GM19452 (cell line): ENCODE measurements at regions not wholly inside any gene's neighbourhood (a gene's known extent, or its start where the extent isn't known, plus 50 kb on each side); places are given as distances from the start of the nearest gene placed in this dataset.
A peak's percentile ranks its signal among the peaks of the same experiment; 100 is the strongest.
"Not testable (repeated sequence)": the region's sequence is repeated elsewhere in the genome, so short reads cannot be mapped to it uniquely, and the experiment has no call there.

Experiments used
- ATAC-seq: cut with Tn5 transposase; IDR thresholded peaks from one replicate; pipeline ENCODE4 v1.9.1; 2021; ENCODE audit not compliant: unreplicated experiment

DNA sequence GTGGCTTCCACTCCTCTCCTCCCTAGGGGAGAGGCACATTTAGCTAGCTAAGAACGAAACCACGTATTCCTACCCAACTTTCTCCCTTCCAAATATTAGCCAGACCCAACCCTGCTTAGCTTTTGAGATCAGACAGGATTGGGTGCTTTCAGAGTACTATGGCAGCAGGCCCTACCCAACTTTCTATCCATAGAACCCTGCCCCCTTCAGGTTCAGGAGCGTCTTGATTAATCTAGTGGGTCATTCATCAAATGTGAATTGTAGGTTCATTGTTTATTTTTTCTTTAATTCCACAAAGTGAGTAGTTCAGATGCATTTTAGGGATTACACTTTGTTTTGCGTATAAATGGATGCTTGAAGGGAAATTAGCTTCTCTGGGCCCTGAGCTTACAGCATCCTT is 188.3 kb downstream of the MIB1 start:
- ATAC-seq, result no peak

DNA sequence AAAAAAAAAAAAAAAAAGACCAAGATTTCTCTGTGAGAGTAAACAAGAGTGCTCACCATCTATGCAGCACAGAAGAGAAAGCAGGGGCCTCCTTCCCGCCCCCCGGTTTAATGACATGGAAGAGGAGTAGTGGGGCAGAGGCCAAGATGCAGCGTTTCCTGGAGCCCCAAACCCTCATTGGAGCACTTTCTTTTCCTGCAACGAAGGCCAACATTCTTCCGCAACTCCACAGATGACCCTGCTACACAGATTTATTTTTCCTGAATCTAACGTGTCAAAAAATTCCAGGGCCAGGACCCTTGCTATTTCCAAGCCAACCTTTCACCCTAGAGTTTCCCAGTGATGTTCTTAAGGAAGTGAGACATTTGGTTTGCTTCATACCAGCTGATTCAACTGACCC is 189.6 kb downstream of the MIB1 start:
- ATAC-seq, result no peak

DNA sequence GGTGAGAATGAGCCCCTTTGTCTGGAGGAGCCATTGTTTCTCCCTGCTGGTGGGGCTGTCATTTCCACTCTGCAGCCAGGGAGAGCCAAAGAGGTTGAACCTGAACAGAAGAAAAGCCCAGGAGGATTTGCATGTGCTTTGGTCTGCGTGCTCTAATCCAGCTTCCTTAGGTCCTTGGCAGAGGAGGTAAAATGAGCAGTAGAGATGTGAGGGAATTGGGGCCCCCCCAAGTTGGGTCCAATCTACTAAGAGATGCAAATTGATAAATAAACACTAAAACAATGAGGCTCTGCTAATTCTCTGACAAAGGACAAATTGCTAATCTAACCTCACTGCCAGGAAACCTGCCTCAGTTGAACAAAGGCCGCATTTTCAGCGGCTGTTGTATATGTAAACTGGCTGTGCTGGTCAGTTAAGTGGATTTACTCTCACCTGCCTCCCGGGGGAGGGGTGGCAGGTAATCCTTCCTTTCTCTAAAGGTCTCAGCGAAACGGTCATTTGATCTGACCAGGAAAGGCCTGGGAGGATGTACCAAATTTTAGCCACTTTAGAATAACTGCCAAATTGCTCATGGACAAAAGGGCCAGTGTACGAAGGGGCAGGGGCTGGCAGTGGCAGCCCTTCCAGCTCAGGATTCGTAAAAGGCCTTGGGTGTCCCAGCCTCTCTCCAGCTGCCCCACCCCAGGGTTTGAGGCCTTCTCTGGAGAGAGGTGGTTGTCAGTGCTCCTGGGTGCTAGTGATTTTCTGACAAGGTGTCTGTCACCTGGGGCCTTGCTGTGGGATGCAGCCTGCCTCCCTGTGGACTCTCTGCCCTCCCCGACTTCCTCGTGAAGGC is 193.6 kb downstream of the MIB1 start:
- no peak for ATAC-seq

DNA sequence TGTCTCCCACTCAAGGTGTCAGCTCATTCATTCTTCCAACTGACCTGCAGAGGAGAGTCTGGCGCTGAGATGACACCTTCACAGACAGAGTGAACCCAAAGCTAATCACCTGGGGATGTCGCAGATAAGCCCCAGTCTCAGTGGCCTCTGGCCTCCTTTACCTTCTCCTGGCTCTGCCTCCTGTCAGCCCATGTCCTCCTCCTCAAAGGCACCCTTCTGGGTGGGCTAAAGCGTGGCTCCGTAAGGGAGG is 194.1 kb downstream of the MIB1 start:
- ATAC-seq, result no peak

DNA sequence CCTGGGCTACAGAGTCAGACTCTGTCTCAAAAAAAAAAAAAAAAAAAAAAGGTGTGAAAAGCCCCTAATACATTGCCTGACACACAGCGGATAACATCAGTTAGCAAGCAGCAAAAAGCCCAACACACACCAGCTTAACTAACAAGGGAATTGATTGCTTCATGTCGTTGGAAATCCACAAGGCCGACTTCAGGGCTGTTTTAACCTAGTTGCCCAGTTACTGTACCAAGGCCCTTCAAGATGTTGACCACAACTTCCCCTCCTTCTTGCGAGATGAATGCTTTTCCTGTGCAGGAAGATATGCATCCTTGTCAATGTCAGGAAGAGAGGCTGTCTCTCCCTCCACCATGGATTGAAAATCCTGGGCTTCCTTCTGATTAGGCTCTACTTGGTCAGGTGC is 202.9 kb downstream of the MIB1 start:
- no peak for ATAC-seq

DNA sequence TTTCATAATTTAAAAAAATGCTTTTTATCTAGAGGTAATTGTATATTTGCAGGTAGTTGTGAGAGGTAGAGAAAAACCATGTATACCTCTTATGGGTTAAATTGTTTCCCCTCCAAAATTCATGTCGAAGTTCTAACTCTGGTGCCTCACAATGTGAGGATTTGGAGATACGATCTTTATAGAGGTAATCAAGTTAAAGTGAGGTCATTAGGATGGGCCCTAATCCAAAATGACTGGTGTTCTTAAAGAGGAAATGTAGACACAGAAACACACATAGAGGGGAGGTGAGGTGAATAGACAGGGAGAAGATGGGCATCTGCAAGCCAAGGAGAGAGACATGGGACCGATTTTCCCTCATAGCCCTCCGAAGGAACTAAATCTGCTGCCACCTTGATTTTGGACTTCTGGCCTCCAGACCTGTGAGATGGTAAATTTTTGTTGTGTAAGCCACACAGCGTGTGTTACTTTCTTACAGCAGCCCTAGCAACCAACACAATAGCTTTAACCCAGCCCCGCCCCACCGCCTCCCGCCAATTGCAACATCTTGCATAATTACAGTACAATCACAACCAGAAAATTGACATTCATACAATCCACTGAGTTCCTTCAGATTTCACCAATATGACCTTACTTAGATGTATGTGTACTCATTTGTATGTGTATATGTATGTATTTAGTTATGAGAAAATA is 208.9 kb downstream of the MIB1 start:
- no peak for ATAC-seq

DNA sequence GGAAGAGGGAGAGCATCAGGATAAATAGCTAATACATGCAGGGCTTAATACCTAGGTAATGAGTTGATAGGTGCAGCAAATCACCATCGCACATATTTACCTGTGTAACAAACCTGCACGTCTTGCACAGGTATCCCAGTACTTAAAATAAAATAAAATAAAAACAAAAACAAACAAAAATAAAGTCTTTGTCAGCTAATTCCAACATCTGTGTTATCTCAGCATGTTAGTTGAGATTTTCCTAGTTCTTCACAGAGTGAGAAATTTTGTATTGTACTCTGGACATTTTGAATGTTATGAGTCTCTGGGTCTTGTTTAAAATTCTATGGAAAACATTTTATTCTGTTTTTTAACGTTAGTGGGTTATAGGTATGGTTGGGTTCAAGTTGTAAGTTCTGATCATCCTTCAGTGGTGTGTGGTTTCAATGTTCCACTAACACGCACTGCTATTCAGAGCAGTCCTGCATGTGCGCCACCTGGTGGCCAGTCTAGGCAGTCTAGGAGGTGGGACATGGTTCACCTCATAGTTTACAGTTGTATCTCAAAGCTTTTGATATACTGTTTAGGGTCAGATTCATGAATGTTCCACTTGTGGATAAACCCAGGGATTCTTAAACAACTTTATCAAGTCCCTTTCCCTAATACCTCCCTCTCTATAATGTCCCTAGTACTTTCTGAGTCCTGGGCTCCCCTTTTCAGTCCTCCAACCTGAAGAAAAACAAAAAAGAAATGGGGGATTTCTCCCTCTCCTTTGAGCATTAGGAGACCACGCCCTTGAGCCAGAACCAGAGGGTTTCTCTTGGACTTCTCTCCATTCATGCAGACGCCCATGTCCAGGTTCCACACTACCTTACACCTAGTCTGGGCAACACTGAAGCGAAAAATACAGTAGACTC is 213.4 kb upstream of the GATA6 start:
- ATAC-seq, result peak; percentile 97

DNA sequence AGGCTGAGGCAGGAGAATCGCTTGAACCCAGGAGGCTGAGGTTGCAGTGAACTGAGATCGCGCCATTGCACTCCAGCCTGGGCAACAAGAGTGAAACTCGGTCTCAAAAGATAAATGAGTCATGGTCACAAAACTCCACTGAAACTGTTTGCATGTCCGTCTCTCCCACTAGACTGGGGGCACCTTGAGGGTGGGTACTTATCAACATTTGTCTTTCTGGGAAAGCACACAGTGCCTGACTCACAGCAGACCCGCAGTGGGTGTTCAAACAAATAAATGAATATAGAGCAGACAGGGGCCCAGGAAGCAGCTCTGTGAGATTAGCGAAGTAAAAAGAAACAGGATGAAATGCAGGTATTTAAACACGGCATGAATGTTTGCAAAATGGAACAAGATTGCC is 211.1 kb upstream of the GATA6 start:
- no peak for ATAC-seq

DNA sequence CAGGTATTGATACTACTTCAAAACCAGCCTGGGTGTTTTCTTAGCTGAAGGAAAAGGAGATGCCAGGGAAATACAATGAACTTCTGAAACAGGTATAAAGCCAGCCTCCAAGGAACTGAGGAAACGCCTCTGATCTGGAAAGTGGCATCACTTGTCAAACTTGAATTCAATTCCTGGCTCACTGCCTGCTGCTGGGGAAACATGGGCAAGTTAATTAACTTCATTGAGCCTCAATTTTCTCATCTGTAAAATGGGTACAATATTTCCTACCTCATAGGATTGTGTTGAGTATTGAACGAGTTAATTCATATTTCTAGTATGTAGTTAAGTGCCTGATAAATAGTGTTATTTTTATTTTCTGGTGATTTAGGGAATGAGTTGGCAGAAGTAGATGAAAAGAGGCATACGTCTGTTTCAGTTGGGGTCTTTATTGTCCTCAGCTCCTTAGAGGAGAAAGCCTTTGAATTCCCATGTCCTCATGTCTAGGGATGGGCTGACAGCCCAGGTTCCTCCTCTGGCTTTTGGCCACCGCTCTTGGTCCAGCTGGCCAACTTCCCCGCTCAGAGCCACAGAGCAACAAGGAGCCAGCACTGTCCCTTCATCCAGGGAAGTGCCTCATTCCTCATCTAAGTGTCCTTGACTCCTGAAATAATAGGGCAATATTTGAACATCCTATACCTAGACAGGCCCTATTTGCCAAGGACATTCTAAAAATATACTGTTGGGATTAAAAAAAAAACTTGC is 210.5 kb upstream of the GATA6 start:
- no peak for ATAC-seq

DNA sequence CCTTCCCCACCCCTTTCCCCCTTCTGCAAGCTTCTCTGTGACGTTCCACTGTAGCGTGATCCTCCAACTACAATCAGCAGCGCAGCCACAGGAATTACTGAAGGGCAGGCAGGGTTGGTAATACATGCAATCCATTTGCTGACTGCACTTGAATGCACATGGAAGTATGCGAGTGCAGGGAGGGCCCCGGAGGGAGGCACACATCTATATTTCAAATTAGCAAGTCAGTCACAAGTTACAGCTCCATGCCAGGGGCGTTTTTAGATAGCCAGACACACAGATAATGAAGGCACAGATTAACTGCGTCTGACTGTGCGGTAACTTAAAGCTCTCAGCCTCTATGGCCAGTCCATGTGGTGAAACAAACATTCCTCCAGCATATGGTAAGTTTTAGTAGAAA is 209.2 kb upstream of the GATA6 start:
- no peak for ATAC-seq

DNA sequence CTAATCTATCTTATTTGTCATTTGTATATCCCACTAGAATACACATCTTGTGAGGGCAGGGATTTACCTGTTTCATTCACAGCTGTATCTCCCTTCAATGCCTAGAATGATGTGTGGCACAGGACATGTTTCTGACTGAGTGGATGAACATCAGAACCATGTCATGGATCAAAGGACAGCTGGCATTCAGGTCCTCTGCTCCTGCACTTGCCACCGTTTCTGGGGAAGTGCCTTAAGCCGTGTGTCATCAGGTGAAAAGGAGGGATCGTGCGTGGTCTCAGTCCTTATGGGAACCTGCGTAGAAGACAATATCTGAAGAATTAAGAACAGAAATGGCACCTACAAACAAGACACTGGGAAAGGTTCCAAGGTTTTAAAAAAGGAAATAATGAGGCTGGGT is 206.1 kb upstream of the GATA6 start:
- ATAC-seq, result no peak

DNA sequence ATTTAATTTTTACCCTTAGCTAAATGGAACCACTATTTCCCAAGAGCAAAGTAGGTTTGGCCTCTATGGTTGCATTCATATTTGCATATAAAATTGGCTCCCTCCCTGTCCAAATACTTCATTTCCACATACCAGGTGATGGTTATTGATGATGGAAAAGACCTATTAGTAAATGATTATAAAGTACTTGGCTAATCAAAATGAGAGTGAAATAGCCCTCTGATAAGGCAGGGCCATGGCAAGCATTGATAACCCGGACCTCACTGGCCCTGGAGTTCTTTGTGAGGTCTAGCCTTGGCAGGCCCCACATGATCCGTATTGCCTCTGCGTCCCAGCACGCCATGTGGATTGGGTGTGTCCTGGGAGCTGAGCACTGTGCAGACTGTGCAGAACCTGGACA is 201.1 kb upstream of the GATA6 start:
- ATAC-seq, result no peak

DNA sequence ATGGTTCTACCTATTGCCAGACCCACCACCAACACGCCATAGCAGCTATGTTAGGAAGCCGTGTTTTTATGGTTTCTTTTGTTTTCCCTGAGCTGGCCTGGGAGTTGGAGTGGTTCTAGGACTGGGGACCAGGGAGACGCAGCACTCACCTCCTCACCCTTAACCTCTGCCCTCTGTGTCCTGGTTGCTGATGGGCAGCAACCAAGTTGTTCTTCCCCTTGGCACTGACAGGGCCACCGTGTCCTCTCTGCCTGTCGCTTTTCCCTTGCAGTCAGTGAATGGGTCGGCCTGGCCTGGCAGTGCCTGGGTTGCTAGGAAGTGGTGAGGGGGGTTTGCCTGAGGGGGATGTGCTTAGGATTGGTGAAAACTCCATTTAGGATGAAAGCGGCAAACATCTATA is 197.1 kb upstream of the GATA6 start:
- ATAC-seq, result no peak

DNA sequence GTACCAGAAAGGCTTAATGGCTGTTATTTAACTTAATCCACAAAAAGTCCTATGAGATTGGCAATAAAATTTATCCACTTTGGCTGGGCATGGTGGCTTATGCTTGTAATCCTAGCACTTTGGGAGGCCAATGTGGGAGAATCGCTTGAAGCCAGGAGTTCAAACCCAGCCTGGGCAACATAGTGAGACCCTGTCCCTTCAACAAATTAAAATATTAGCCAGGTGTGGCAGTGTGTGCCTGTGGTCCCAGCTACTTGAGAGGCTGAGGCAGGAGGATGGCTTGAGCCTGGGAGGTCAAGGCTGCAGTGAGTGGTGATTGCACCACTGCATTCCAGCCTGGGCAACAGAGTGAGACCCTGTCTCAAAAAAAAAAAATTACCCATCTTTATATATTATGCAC is 193.4 kb upstream of the GATA6 start:
- not testable (repeated sequence) for ATAC-seq

DNA sequence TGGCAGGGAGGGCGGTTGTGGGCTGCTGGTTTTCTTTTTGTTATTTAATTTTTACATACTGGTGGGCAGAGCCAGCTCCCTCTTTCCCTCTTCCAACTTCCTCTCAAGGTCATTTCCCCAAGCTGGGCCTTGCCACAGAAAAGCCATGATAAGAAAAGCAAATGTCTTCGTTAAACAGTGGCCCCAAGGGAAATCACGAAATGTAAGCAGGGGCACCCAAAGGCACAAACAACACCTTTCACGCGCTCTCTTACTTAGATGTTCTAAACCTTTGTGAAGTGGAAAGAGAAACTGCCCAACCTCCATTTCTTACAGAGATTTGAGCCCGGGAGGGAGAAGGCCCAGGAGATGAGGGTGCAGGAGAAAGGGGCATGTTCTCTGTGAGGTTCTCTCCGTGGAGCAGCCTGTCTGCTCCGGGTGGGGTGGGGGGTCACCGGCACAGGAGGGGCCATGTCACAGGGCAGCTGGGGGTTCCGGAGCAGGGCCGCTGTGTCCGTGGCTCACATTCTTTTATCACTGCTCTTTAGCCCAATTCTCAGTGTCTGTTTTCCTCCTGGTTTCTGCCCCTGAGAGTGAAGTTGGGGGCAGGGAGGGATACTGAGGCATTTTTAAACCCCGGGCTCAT is 190.7 kb upstream of the GATA6 start:
- ATAC-seq, result no peak

DNA sequence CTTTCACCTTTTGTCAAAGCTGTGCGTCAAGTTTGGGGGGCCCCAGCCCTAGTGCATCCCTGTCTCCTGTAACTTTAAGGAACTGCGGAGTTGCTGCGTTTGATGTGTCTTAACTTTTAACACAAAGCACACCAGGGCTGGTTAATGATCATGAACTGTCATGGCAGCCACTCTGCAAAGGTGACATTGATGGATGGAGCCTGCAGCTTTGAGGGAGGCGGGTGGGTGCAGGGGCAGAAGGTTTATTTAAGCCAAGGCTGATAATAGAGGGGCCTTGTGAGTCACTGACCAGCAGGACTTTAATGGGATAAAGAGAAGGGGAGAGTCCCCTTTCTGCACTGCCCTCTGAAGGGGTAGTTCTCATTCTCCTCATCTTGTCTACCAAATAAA is 190.2 kb upstream of the GATA6 start:
- ATAC-seq, result no peak

DNA sequence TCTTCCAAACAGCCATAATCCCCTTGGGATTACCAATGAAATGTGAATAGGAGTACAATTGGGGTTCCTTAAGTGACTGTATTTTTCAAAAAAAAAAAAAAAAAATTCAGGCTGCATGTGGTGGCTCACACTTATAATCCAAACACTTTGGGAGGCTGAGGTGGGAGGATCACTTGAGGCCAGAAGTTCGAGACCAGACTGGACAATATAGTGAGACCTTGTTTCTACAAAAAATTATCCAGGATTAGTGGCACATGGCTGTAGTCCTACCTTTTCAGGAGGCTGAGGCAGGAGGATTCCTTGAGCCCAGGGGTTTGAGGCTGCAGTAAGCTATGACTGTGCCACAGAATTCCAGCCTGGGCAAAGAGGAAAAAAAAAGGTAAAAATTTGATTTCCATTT is 189.6 kb upstream of the GATA6 start:
- ATAC-seq, result no peak

DNA sequence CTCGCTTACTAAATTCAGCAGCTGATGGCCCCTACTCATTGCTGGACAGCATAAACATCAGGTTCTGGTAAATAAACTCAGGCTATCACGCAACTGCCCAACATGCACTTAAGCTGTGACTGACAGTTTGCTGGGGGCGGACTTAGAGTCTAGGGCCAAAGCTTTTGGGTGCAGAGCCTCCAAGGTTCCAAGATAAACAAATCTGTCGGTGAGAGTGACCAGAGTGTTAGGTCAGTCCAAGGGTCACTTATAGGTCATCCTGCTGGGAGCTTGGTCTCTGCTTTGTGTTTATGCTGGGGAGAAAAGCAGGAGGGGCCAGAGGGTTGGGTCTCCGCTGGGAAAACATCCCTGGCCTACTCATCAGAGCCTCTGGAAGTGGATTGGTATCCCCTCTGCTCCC is 188.6 kb upstream of the GATA6 start:
- ATAC-seq, result no peak

DNA sequence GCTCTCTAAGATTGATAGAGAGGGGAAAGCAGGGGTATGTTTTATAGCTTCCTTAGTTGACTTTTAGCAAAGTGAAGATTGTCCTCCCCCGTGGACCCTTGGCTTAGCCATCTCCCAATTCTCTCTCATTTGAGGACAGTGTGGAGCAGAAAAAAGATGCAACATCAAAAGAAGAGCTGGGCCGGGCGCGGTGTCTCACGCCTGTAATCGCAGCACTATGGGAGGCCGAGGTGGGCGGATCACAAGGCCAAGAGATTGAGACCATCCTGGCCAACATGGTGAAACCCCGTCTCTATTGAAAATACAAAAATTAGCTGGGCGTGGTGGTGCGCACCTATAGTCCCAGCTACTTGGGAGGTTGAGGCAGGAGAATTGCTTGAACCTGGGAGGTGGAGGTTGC is 187.9 kb upstream of the GATA6 start:
- not testable (repeated sequence) for ATAC-seq

DNA sequence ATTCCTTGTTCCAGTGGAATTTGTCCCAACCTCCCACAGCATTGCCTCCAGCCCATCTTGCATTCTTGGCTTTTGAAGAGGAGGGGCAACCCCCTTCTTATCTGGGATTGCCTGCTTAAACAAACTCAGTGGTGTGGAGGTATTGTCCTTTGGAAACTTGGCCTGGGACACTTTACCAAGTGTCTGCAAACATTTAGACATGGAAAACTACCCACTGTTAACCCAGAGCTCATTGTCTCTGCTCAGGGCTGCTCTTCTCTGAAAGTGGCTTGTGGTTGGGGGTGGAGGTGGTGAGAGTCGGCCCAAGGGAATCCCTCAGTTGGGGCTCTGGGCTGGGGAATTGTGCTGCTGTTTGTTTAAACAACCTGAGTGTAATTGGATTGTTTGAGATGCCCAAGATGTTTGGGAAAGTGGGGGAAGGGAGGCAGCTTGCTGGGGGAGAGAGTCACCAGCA is 178.3 kb upstream of the GATA6 start:
- ATAC-seq, result no peak

DNA sequence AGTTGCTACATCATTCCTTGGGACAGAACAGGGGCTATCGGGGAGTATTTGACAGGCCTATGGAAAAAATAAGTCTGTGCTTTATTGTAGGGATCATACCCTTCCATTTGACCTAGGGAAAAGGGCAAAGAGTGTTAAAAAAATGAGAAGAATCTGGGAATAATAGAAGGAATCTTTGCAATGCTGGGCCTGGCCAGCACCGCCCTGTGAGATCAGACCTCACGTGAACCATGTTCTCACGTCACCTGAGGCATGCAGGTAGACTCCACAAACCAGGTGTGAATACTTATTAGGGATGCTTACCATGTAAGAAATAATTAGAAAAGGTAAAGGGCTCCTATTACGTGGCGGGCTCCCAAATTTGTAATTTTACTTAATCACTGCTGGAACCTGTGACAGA is 177.5 kb upstream of the GATA6 start:
- no peak for ATAC-seq
